Panc1 (cell line): ENCODE measurements at regions not wholly inside any gene's neighbourhood (a gene's known extent, or its start where the extent isn't known, plus 50 kb on each side); places are given as distances from the start of the nearest gene placed in this dataset.

Source experiments
- ATAC-seq: fragments of 200-7000 bp; cut with Tn5 transposase; 2 replicates; pipeline ENCODE4 v1.9.1; 2020; ENCODE audit warnings: mild to moderate bottlenecking, moderate library complexity
- BruUV-seq: library from RNA; stranded (reverse); fragments of 400-500 nt; replicated peaks from 2 replicates; lab custom pipeline; 2021; lab: Mats Ljungman, UMichigan
- CTCF ChIA-PET: fragments of 300-600 bp; sonication (Branson Sonifier 250); formaldehyde crosslinking; loops from one replicate; lab custom pipeline; 2022; ENCODE audit warnings: antibody characterized with exemption; lab: Charles Lee
- POLR2A ChIA-PET: fragments of 300-600 bp; sonication (Branson Sonifier 250); formaldehyde crosslinking; loops from one replicate; lab custom pipeline; 2022; ENCODE audit warnings: antibody characterized with exemption; lab: Charles Lee
- DNase-seq: peaks from one replicate; pipeline ENCODE4 v3.0.0-alpha.2; 2010; ENCODE audit warnings: low read depth, low spot score
- H3K27ac ChIP-seq: 2 replicates; pipeline ENCODE4 v1.5.1; 2011; ENCODE audit warnings: mild to moderate bottlenecking, low read length, inconsistent platforms
- H3K27me3 ChIP-seq: fragments of 200-500 bp; sonication (Bioruptor generic); 2 replicates; pipeline ENCODE4 v1.6.0; 2014; ENCODE audit warnings: low read length, inconsistent platforms; ENCODE audit not compliant: control insufficient read depth, insufficient read depth
- H3K36me3 ChIP-seq: fragments of 200-500 bp; sonication (Bioruptor generic); 2 replicates; pipeline ENCODE4 v1.5.1; 2014; ENCODE audit warnings: inconsistent platforms, mild to moderate bottlenecking, low read length, moderate library complexity; ENCODE audit not compliant: control insufficient read depth, insufficient read depth
- H3K4me1 ChIP-seq: 2 replicates; pipeline ENCODE4 v1.5.1; 2011; ENCODE audit warnings: inconsistent platforms, mild to moderate bottlenecking, low read length, moderate library complexity; ENCODE audit not compliant: control insufficient read depth, insufficient read depth
- H3K4me3 ChIP-seq, 2 experiments: 2 replicates each; pipeline ENCODE4 v1.5.1; 2011 to 2012; ENCODE audit warnings: low read depth in 2 of 2, low read length in 2 of 2, mild to moderate bottlenecking in 2 of 2, inconsistent platforms in 1 of 2, moderate library complexity in 1 of 2
- H3K9me3 ChIP-seq: fragments of 200-500 bp; sonication (Bioruptor generic); 2 replicates; pipeline ENCODE4 v1.5.1; 2014; ENCODE audit warnings: low read depth, mild to moderate bottlenecking, inconsistent platforms, low read length, moderate library complexity; ENCODE audit not compliant: control insufficient read depth, insufficient read depth
- POLR2AphosphoS5 ChIP-seq: IDR thresholded peaks from 2 replicates; pipeline ENCODE4 v1.6.1; 2012; ENCODE audit warnings: mild to moderate bottlenecking, low read depth, low read length, moderate library complexity
- REST ChIP-seq, 2 experiments: IDR thresholded peaks; 2 replicates each; pipeline ENCODE4 v1.6.1; 2011 to 2012; ENCODE audit warnings: low read depth in 2 of 2, control low read depth in 1 of 2, low read length in 1 of 2, mild to moderate bottlenecking in 1 of 2, moderate library complexity in 1 of 2; ENCODE audit not compliant: insufficient read depth in 1 of 2
- SIN3A ChIP-seq: IDR thresholded peaks from 2 replicates; pipeline ENCODE4 v1.6.1; 2012; ENCODE audit warnings: low read depth, mild to moderate bottlenecking, low read length, moderate library complexity, borderline replicate concordance; ENCODE audit not compliant: insufficient read depth
- TCF7L2 ChIP-seq: IDR thresholded peaks from 2 replicates; pipeline ENCODE4 v1.6.1; 2011; ENCODE audit warnings: mild to moderate bottlenecking, low read depth, low read length, inconsistent platforms
- in situ Hi-C: cut with HindIII; loops from 2 replicates; pipeline ENCODE4 v1.10.0; 2016; ENCODE audit warnings: low sequenced_read_pairs, low pct_unique_long_range_greater_than_20kb
- intact Hi-C: fragments of 100-400 bp; cut with micrococcal nuclease; formaldehyde crosslinking; loops from one replicate; pipeline ENCODE4 v1.10.0; 2022; ENCODE audit not compliant: unreplicated experiment
- TF ChIP-seq, protein P1 (sequence below): fragments of 450-650 bp; IDR thresholded peaks from 2 replicates; pipeline ENCODE4 v1.5.1; 2017; ENCODE audit warnings: mild to moderate bottlenecking

- intact Hi-C loops (no loop called here), in situ Hi-C loops (no loop called here)
- CTCF ChIA-PET = interaction anchor here (0.6 kb wide), 1 partner anchor 150 kb away, joined by 4 read pairs; no protein-coding TSS in a partner anchor
- POLR2A ChIA-PET = interaction anchor here (0.6 kb wide), 1 partner anchor 1144 kb away, joined by 3 read pairs; no protein-coding TSS in a partner anchor
- TF ChIP-seq TCF7L2 = no peak
- TF ChIP-seq, protein P1, sequence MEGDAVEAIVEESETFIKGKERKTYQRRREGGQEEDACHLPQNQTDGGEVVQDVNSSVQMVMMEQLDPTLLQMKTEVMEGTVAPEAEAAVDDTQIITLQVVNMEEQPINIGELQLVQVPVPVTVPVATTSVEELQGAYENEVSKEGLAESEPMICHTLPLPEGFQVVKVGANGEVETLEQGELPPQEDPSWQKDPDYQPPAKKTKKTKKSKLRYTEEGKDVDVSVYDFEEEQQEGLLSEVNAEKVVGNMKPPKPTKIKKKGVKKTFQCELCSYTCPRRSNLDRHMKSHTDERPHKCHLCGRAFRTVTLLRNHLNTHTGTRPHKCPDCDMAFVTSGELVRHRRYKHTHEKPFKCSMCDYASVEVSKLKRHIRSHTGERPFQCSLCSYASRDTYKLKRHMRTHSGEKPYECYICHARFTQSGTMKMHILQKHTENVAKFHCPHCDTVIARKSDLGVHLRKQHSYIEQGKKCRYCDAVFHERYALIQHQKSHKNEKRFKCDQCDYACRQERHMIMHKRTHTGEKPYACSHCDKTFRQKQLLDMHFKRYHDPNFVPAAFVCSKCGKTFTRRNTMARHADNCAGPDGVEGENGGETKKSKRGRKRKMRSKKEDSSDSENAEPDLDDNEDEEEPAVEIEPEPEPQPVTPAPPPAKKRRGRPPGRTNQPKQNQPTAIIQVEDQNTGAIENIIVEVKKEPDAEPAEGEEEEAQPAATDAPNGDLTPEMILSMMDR = no peak
- TF ChIP-seq SIN3A = no peak
- TF ChIP-seq REST (IDR thresholded peaks at IDR 0.05; ENCODE audit: insufficient read depth in 1 of 2, low read depth in 2 of 2, low read length in 1 of 2) = no peak
- TF ChIP-seq POLR2AphosphoS5 = no peak
- H3K4me3 ChIP-seq = no peak overlapping the region
- DNase-seq (no peak), ATAC-seq (no peak)
- 0 out of 2 replicates have a peak, but pooled peaks cover 2% of the 10 kb centered on the region for H3K27me3 ChIP-seq
- H3K9me3 ChIP-seq = no peaks in the 10 kb centered on the region
- H3K4me1 ChIP-seq = 0 out of 2 replicates have a peak, but pooled peaks cover under 1% of the 10 kb centered on the region
- no peak overlapping the region for H3K27ac ChIP-seq
- no TSS peak for BruUV-seq
- no peaks in the 10 kb centered on the region for H3K36me3 ChIP-seq
Observed at GRCh38 chr12:131555866-131556265, 155.0 kb upstream of the SFSWAP start.

GRCh38 chr12:131557078-131557709, 153.7 kb upstream of the SFSWAP start:
- POLR2A ChIA-PET = no interaction called here
- CTCF ChIA-PET = no interaction called here
- in situ Hi-C loops = no loop called here
- DNase-seq = no peak
- no peak for ATAC-seq
- intact Hi-C loops = no loop called here
- H3K27ac ChIP-seq = no peak overlapping the region
- H3K27me3 ChIP-seq = no peaks in the 10 kb centered on the region
- H3K36me3 ChIP-seq = no peaks in the 10 kb centered on the region
- H3K4me3 ChIP-seq = no peak overlapping the region
- BruUV-seq = no TSS peak
- 0 out of 2 replicates have a peak, but pooled peaks cover 2% of the 10 kb centered on the region for H3K4me1 ChIP-seq
- no peak for TF ChIP-seq SIN3A
- TF ChIP-seq, protein P1 = no peak
- TF ChIP-seq POLR2AphosphoS5 = no peak
- TF ChIP-seq TCF7L2 = no peak
- TF ChIP-seq REST (IDR thresholded peaks at IDR 0.05; ENCODE audit: insufficient read depth in 1 of 2, low read depth in 2 of 2, low read length in 1 of 2) = no peak
- H3K9me3 ChIP-seq = no peaks in the 10 kb centered on the region
